HCT116 (cell line): ENCODE measurements at regions not wholly inside any gene's neighbourhood (a gene's known extent, or its start where the extent isn't known, plus 50 kb on each side); places are given as distances from the start of the nearest gene placed in this dataset.
"Not testable (repeated sequence)": the region's sequence is repeated elsewhere in the genome, so short reads cannot be mapped to it uniquely, and the experiment has no call there.

ENCODE experiments used
- CBX3 ChIP-seq: IDR thresholded peaks from 2 replicates; pipeline ENCODE4 v1.6.1; 2012; ENCODE audit warnings: low read depth
- CEBPB ChIP-seq: IDR thresholded peaks from 2 replicates; pipeline ENCODE4 v1.6.1; 2012; ENCODE audit warnings: low read depth
- EGR1 ChIP-seq: IDR thresholded peaks from 2 replicates; pipeline ENCODE4 v1.6.1; 2012; ENCODE audit warnings: low read depth
- EZH2 ChIP-seq: fragments of 200-600 bp; sonication (generic); IDR thresholded peaks from 2 replicates; pipeline ENCODE4 v1.6.1; 2017; ENCODE audit warnings: antibody characterized with exemption, mixed run types
- EZH2phosphoT487 ChIP-seq: fragments of 200-600 bp; IDR thresholded peaks from 2 replicates; pipeline ENCODE4 v1.6.1; 2018; ENCODE audit warnings: antibody characterized with exemption, borderline replicate concordance
- FOSL1 ChIP-seq: IDR thresholded peaks from 2 replicates; pipeline ENCODE4 v1.6.1; 2012; ENCODE audit warnings: low read depth
- POLR2A ChIP-seq: IDR thresholded peaks from 2 replicates; pipeline ENCODE4 v1.7.0; 2011; ENCODE audit warnings: borderline replicate concordance; ENCODE audit not compliant: insufficient read depth, insufficient read length; ENCODE audit errors: extremely low read depth
- POLR2AphosphoS5 ChIP-seq: IDR thresholded peaks from 2 replicates; pipeline ENCODE4 v1.6.1; 2011; ENCODE audit warnings: mild to moderate bottlenecking, low read depth, low read length, moderate library complexity
- SIN3A ChIP-seq: IDR thresholded peaks from 2 replicates; pipeline ENCODE4 v1.6.1; 2012; ENCODE audit warnings: low read depth
- SP1 ChIP-seq: IDR thresholded peaks from 2 replicates; pipeline ENCODE4 v1.6.1; 2012; ENCODE audit warnings: low read depth
- YY1 ChIP-seq: IDR thresholded peaks from 2 replicates; pipeline ENCODE4 v1.6.1; 2011; ENCODE audit warnings: low read length, low read depth, moderate library complexity, mild to moderate bottlenecking; ENCODE audit not compliant: insufficient replicate concordance; ENCODE audit errors: extremely low read depth
- ZNF274 ChIP-seq: fragments of 200-500 bp; sonication (Bioruptor generic); IDR thresholded peaks from 2 replicates; pipeline ENCODE4 v1.6.1; 2014; ENCODE audit warnings: mild to moderate bottlenecking, low read depth, low read length, inconsistent platforms
- TF ChIP-seq, protein P1 (sequence below), 3 experiments: fragments of 200-600 bp in 1 of 3; sonication (generic) in 1 of 3; IDR thresholded peaks in 2 of 3; conservative IDR thresholded peaks in 1 of 3; 2 replicates each; pipeline ENCODE4 v1.5.1; 2012 to 2017; ENCODE audit warnings: low read depth in 2 of 3, low read length in 2 of 3, antibody characterized with exemption in 1 of 3, borderline replicate concordance in 1 of 3, control low read depth in 1 of 3, mild to moderate bottlenecking in 1 of 3, mixed read lengths in 1 of 3, mixed run types in 1 of 3, moderate library complexity in 1 of 3; ENCODE audit not compliant: insufficient read depth in 1 of 3
- TF ChIP-seq, protein P2 (sequence below): IDR thresholded peaks from 2 replicates; pipeline ENCODE4 v1.6.1; 2012; ENCODE audit warnings: low read depth

GRCh38 chr2:80931820-80932219 is 627.3 kb upstream of the LRRTM1 start:
- TF ChIP-seq SP1, CEBPB, EZH2phosphoT487, POLR2AphosphoS5, POLR2A, EZH2, YY1, EGR1, CBX3, SIN3A, FOSL1, ZNF274: not testable (repeated sequence)
- TF ChIP-seq, protein P1, sequence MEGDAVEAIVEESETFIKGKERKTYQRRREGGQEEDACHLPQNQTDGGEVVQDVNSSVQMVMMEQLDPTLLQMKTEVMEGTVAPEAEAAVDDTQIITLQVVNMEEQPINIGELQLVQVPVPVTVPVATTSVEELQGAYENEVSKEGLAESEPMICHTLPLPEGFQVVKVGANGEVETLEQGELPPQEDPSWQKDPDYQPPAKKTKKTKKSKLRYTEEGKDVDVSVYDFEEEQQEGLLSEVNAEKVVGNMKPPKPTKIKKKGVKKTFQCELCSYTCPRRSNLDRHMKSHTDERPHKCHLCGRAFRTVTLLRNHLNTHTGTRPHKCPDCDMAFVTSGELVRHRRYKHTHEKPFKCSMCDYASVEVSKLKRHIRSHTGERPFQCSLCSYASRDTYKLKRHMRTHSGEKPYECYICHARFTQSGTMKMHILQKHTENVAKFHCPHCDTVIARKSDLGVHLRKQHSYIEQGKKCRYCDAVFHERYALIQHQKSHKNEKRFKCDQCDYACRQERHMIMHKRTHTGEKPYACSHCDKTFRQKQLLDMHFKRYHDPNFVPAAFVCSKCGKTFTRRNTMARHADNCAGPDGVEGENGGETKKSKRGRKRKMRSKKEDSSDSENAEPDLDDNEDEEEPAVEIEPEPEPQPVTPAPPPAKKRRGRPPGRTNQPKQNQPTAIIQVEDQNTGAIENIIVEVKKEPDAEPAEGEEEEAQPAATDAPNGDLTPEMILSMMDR (IDR thresholded peaks at IDR 0.05 in 2 of 3, conservative IDR thresholded peaks at IDR 0.05 in 1 of 3; ENCODE audit: borderline replicate concordance in 1 of 3, insufficient read depth in 1 of 3, low read depth in 2 of 3, low read length in 2 of 3) = not testable (repeated sequence)
- TF ChIP-seq, protein P2, sequence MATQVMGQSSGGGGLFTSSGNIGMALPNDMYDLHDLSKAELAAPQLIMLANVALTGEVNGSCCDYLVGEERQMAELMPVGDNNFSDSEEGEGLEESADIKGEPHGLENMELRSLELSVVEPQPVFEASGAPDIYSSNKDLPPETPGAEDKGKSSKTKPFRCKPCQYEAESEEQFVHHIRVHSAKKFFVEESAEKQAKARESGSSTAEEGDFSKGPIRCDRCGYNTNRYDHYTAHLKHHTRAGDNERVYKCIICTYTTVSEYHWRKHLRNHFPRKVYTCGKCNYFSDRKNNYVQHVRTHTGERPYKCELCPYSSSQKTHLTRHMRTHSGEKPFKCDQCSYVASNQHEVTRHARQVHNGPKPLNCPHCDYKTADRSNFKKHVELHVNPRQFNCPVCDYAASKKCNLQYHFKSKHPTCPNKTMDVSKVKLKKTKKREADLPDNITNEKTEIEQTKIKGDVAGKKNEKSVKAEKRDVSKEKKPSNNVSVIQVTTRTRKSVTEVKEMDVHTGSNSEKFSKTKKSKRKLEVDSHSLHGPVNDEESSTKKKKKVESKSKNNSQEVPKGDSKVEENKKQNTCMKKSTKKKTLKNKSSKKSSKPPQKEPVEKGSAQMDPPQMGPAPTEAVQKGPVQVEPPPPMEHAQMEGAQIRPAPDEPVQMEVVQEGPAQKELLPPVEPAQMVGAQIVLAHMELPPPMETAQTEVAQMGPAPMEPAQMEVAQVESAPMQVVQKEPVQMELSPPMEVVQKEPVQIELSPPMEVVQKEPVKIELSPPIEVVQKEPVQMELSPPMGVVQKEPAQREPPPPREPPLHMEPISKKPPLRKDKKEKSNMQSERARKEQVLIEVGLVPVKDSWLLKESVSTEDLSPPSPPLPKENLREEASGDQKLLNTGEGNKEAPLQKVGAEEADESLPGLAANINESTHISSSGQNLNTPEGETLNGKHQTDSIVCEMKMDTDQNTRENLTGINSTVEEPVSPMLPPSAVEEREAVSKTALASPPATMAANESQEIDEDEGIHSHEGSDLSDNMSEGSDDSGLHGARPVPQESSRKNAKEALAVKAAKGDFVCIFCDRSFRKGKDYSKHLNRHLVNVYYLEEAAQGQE = not testable (repeated sequence)
